ENCODE measurements at regions not wholly inside any gene's neighbourhood (a gene's known extent, or its start where the extent isn't known, plus 50 kb on each side); places are given as distances from the start of the nearest gene placed in this dataset.

- Histone ChIP-seq H3F3A (replicated peaks; ENCODE audit: insufficient read depth) (no peaks in the 10 kb centered on the region), H3K9ac (no peak overlapping the region), H4K20me1 (ENCODE audit: insufficient read depth) (no peaks in the 10 kb centered on the region), H3K4me3 (ENCODE audit: low read depth in 2 of 2, low read length in 1 of 2) (no peak overlapping the region), H3K9me2 (no peaks in the 10 kb centered on the region), H2AFZ (ENCODE audit: low read depth) (no peak overlapping the region), H3K27me3 (ENCODE audit: insufficient read depth) (no peaks in the 10 kb centered on the region), H3K4me2 (no peak overlapping the region), H3K4me1 (ENCODE audit: control insufficient read depth in 1 of 2, insufficient read depth in 2 of 2, low read depth in 1 of 2, low read length in 1 of 2) (no peaks in the 10 kb centered on the region), H3K79me2 (ENCODE audit: insufficient read depth) (no peaks in the 10 kb centered on the region), H3K9me3 (no peaks in the 10 kb centered on the region), H3K36me3 (replicated peaks in 1 of 2; ENCODE audit: control insufficient read depth in 1 of 2, insufficient read depth in 2 of 2, low read length in 1 of 2) (no peaks in the 10 kb centered on the region), H3K27ac (ENCODE audit: low read depth in 2 of 2, low read length in 1 of 2) (no peak overlapping the region)
- ChIA-PET POLR2A (no interaction called here), CTCF (interaction anchor here (1.6 kb wide), 1 partner anchor 743 kb away, joined by 3 read pairs; no protein-coding TSS in a partner anchor)
- WGBS (ENCODE audit: low lambda C conversion rate), result 16% methylated on average over 1 of the region's 1 CpG
- DNase-seq, result no peak
- TF ChIP-seq YY1 (IDR thresholded peaks at IDR 0.05; ENCODE audit: low read depth) (no peak), RXRA (IDR thresholded peaks at IDR 0.05; ENCODE audit: borderline replicate concordance, low read depth) (no peak), PBX3 (IDR thresholded peaks at IDR 0.05) (no peak), MAX (IDR thresholded peaks at IDR 0.05; ENCODE audit: low read depth) (no peak), EP300 (IDR thresholded peaks at IDR 0.05; ENCODE audit: borderline replicate concordance in 1 of 2, low read depth in 1 of 2, low read length in 1 of 2) (no peak), USF2 (IDR thresholded peaks at IDR 0.05; ENCODE audit: borderline replicate concordance, low read depth, low read length) (no peak), CTCF (IDR thresholded peaks at IDR 0.05) (no peak), NRF1 (IDR thresholded peaks at IDR 0.05; ENCODE audit: low read depth, low read length) (no peak), JUND (IDR thresholded peaks at IDR 0.05) (no peak), RCOR1 (IDR thresholded peaks at IDR 0.05; ENCODE audit: low read length) (no peak), IRF3 (IDR thresholded peaks at IDR 0.05; ENCODE audit: low read depth, low read length) (no peak)
Observed at GRCh38 chr6:119891206-119891605, 541.6 kb upstream of the MAN1A1 start.

- 14% methylated on average over 1 of the region's 1 CpG for WGBS (ENCODE audit: low lambda C conversion rate)
- H3K79me2 ChIP-seq (ENCODE audit: insufficient read depth), result no peaks in the 10 kb centered on the region
- no peaks in the 10 kb centered on the region for H3K9me3 ChIP-seq
- H3K9me2 ChIP-seq, result no peaks in the 10 kb centered on the region
- CTCF ChIA-PET, result no interaction called here
- H3K27ac ChIP-seq (ENCODE audit: low read depth in 2 of 2, low read length in 1 of 2), result no peak overlapping the region
- DNase-seq, result no peak
- no peak overlapping the region for H3K4me3 ChIP-seq (ENCODE audit: low read depth in 2 of 2, low read length in 1 of 2)
- no peak overlapping the region for H2AFZ ChIP-seq (ENCODE audit: low read depth)
- H4K20me1 ChIP-seq (ENCODE audit: insufficient read depth), result no peaks in the 10 kb centered on the region
- H3K9ac ChIP-seq, result no peak overlapping the region
- no peak for TF ChIP-seq JUND (IDR thresholded peaks at IDR 0.05)
- H3K4me1 ChIP-seq (ENCODE audit: control insufficient read depth in 1 of 2, insufficient read depth in 2 of 2, low read depth in 1 of 2, low read length in 1 of 2), result no peaks in the 10 kb centered on the region
- H3F3A ChIP-seq (replicated peaks; ENCODE audit: insufficient read depth), result no peaks in the 10 kb centered on the region
- H3K4me2 ChIP-seq, result no peak overlapping the region
- no peaks in the 10 kb centered on the region for H3K27me3 ChIP-seq (ENCODE audit: insufficient read depth)
- POLR2A ChIA-PET, result no interaction called here
- no peaks in the 10 kb centered on the region for H3K36me3 ChIP-seq (replicated peaks in 1 of 2; ENCODE audit: control insufficient read depth in 1 of 2, insufficient read depth in 2 of 2, low read length in 1 of 2)
Observed at GRCh38 chr6:119890470-119890869, 540.9 kb upstream of the MAN1A1 start.
